HepG2 (cell line): ENCODE measurements at regions not wholly inside any gene's neighbourhood (a gene's known extent, or its start where the extent isn't known, plus 50 kb on each side); places are given as distances from the start of the nearest gene placed in this dataset.

Source experiments
- ATAC-seq: fragments of 200-7000 bp; cut with Tn5 transposase; 3 replicates; pipeline ENCODE4 v1.9.1; 2020; ENCODE audit warnings: mild to moderate bottlenecking, moderate library complexity
- BruUV-seq: library from RNA; stranded (reverse); fragments of 400-500 nt; replicated peaks from 2 replicates; lab custom pipeline; 2021; lab: Mats Ljungman, UMichigan
- CTCF ChIA-PET: fragments of 300-600 bp; formaldehyde crosslinking; extraction: SDS; loops from one replicate; lab custom pipeline; 2021; ENCODE audit warnings: low total read pairs, inconsistent platforms, low intra/inter-chr PET ratio; lab: Yijun Ruan, JAX
- POLR2A ChIA-PET: fragments of 350-600 bp; sonication (Branson Sonifier 250); formaldehyde crosslinking; loops from one replicate; lab custom pipeline; 2020; ENCODE audit warnings: antibody characterized with exemption, inconsistent platforms; lab: Yijun Ruan, JAX
- DNase-seq: peaks from one replicate; pipeline ENCODE4 v3.0.0-alpha.2; 2015; ENCODE audit warnings: low spot score
- FAIRE-seq: peaks from 3 replicates; lab custom pipeline; 2011; peaks lifted over from hg19 to GRCh38; lab: Jason Lieb, UNC
- H2AFZ ChIP-seq: one replicate; pipeline ENCODE4 v1.6.1; 2011; ENCODE audit warnings: low read length, inconsistent platforms
- H3K27ac ChIP-seq: fragments of 300-600 bp; 3 replicates; pipeline ENCODE4 v1.8.0; 2011; ENCODE audit warnings: mixed run types, mild to moderate bottlenecking, mixed read lengths, low read length, inconsistent platforms; ENCODE audit not compliant: insufficient read depth; ENCODE audit errors: extremely low read length
- H3K27me3 ChIP-seq, 2 experiments: fragments of 200-600 bp in 1 of 2; 2 replicates in 1 of 2; 3 replicates in 1 of 2; pipeline versions ENCODE4 v1.6.0 to v1.8.0; 2011; ENCODE audit warnings: low read length in 2 of 2, mild to moderate bottlenecking in 2 of 2, moderate library complexity in 2 of 2, inconsistent platforms in 1 of 2; ENCODE audit not compliant: insufficient read depth in 2 of 2, control insufficient read depth in 1 of 2
- H3K36me3 ChIP-seq, 2 experiments: fragments of 200-600 bp in 1 of 2; replicated peaks in 1 of 2; 2 replicates in 1 of 2; 3 replicates in 1 of 2; pipeline versions ENCODE4 v1.5.1 to v1.8.0; 2011; ENCODE audit warnings: low read length in 2 of 2, inconsistent platforms in 1 of 2; ENCODE audit not compliant: insufficient read depth in 2 of 2, control insufficient read depth in 1 of 2
- H3K4me1 ChIP-seq: 2 replicates; pipeline ENCODE4 v1.5.1; 2012; ENCODE audit warnings: low read length, inconsistent platforms; ENCODE audit not compliant: insufficient read depth
- H3K4me2 ChIP-seq: 2 replicates; pipeline ENCODE4 v1.6.0; 2011; ENCODE audit warnings: low read depth, low read length, inconsistent platforms
- H3K4me3 ChIP-seq, 3 experiments: fragments of 200-600 bp in 1 of 3; sonication (generic), shearing (Covaris generic) in 1 of 3; replicated peaks in 1 of 3; 2 replicates each; pipeline ENCODE4 v1.5.1; 2011 to 2016; ENCODE audit warnings: low read length in 3 of 3, inconsistent platforms in 2 of 3, low read depth in 2 of 3, mild to moderate bottlenecking in 2 of 3, control low read depth in 1 of 3, mixed read lengths in 1 of 3; ENCODE audit not compliant: insufficient read depth in 1 of 3
- H3K79me2 ChIP-seq: one replicate; pipeline ENCODE4 v1.6.1; 2011; ENCODE audit warnings: low read length, inconsistent platforms; ENCODE audit not compliant: insufficient read depth
- H3K9ac ChIP-seq: 2 replicates; pipeline ENCODE4 v1.6.0; 2011; ENCODE audit warnings: mild to moderate bottlenecking, low read depth, low read length, inconsistent platforms; ENCODE audit not compliant: insufficient read depth
- H3K9me3 ChIP-seq: 2 replicates; pipeline ENCODE4 v1.5.1; 2012; ENCODE audit warnings: mild to moderate bottlenecking, low read length
- H4K20me1 ChIP-seq: 2 replicates; pipeline ENCODE4 v1.6.0; 2011; ENCODE audit warnings: inconsistent platforms, mild to moderate bottlenecking, low read length, moderate library complexity; ENCODE audit not compliant: insufficient read depth
- BRD4 ChIP-seq: sonication (generic); formaldehyde crosslinking; IDR thresholded peaks from 2 replicates; pipeline ENCODE4 v1.4.0; 2020; ENCODE audit warnings: missing genetic modification reagents
- CEBPG ChIP-seq: IDR thresholded peaks from 2 replicates; pipeline ENCODE4 v1.6.1; 2016
- DBP ChIP-seq: sonication (generic); formaldehyde crosslinking; IDR thresholded peaks from 2 replicates; pipeline ENCODE4 v1.4.0; 2020; ENCODE audit warnings: missing genetic modification reagents; ENCODE audit errors: not compliant biosample characterization
- DNMT1 ChIP-seq: sonication (generic); formaldehyde crosslinking; IDR thresholded peaks from 2 replicates; pipeline ENCODE4 v1.5.1; 2020; ENCODE audit warnings: mild to moderate bottlenecking, missing genetic modification reagents
- E2F5 ChIP-seq: sonication (generic); formaldehyde crosslinking; conservative IDR thresholded peaks from 2 replicates; pipeline ENCODE4 v1.4.0; 2020; ENCODE audit warnings: missing genetic modification reagents
- EEA1 ChIP-seq: sonication (generic); formaldehyde crosslinking; IDR thresholded peaks from 2 replicates; pipeline ENCODE4 v1.5.1; 2020; ENCODE audit warnings: mild to moderate bottlenecking, missing genetic modification reagents, borderline replicate concordance
- FOSL2 ChIP-seq: sonication (generic); formaldehyde crosslinking; IDR thresholded peaks from 2 replicates; pipeline ENCODE4 v1.4.0; 2020; ENCODE audit warnings: missing genetic modification reagents
- NFRKB ChIP-seq: fragments of 450-650 bp; IDR thresholded peaks from 2 replicates; pipeline ENCODE4 v1.6.1; 2017
- ONECUT2 ChIP-seq: sonication (generic); formaldehyde crosslinking; IDR thresholded peaks from 2 replicates; pipeline ENCODE4 v1.4.0; 2020; ENCODE audit warnings: missing genetic modification reagents
- PRDM4 ChIP-seq: sonication (generic); formaldehyde crosslinking; IDR thresholded peaks from 2 replicates; pipeline ENCODE4 v1.9.0; 2021; ENCODE audit warnings: missing genetic modification reagents, borderline replicate concordance
- TBX2 ChIP-seq: sonication (generic); formaldehyde crosslinking; IDR thresholded peaks from 2 replicates; pipeline ENCODE4 v1.5.0; 2020; ENCODE audit warnings: missing genetic modification reagents, mild to moderate bottlenecking, borderline replicate concordance
- TP53 ChIP-seq: sonication (generic); formaldehyde crosslinking; conservative IDR thresholded peaks from 2 replicates; pipeline ENCODE4 v1.4.0; 2020; ENCODE audit warnings: missing genetic modification reagents
- ZBTB25 ChIP-seq: IDR thresholded peaks from 2 replicates; pipeline ENCODE4 v1.6.1; 2018; ENCODE audit warnings: missing genetic modification reagents
- ZFAT ChIP-seq: sonication (generic); formaldehyde crosslinking; conservative IDR thresholded peaks from 2 replicates; pipeline ENCODE4 v1.8.1; 2023; ENCODE audit warnings: missing genetic modification reagents, inconsistent platforms
- ZNF598 ChIP-seq: sonication (generic); formaldehyde crosslinking; IDR thresholded peaks from 2 replicates; pipeline ENCODE4 v1.5.1; 2020; ENCODE audit warnings: mild to moderate bottlenecking, missing genetic modification reagents, borderline replicate concordance
- ZNF670 ChIP-seq: sonication (generic); formaldehyde crosslinking; IDR thresholded peaks from 2 replicates; pipeline ENCODE4 v1.8.0; 2022; ENCODE audit warnings: mild to moderate bottlenecking, missing genetic modification reagents, borderline replicate concordance
- in situ Hi-C: cut with HindIII; loops from 2 replicates; pipeline ENCODE4 v1.10.0; 2017; ENCODE audit warnings: low pct_unique_long_range_greater_than_20kb; ENCODE audit not compliant: extremely low pct_ligation_motif_present
- intact Hi-C: fragments of 100-400 bp; cut with micrococcal nuclease; formaldehyde crosslinking; loops from one replicate; pipeline ENCODE4 v1.10.0; 2022; ENCODE audit not compliant: unreplicated experiment

- TF ChIP-seq EEA1, result no peak
Measured at GRCh38 chr5:54927097-54927746, 58.2 kb downstream of the ESM1 start (continued).

- Histone ChIP-seq H3K9ac (no peak overlapping the region), H3K36me3 (no peaks in the 10 kb centered on the region), H4K20me1 (no peaks in the 10 kb centered on the region), H3K9me3 (no peaks in the 10 kb centered on the region), H3K27me3 (no peaks in the 10 kb centered on the region), H2AFZ (no peak overlapping the region), H3K79me2 (no peaks in the 10 kb centered on the region), H3K4me1 (no peaks in the 10 kb centered on the region), H3K27ac (no peak overlapping the region), H3K4me2 (no peak overlapping the region), H3K4me3 (no peak overlapping the region)
- BruUV-seq, result no TSS peak
- DNase-seq, result no peak
- POLR2A ChIA-PET, result no interaction called here
- CTCF ChIA-PET, result no interaction called here
- in situ Hi-C loops, result no loop called here
- ATAC-seq, result no peak
- no peak for TF ChIP-seq DNMT1
- no peak for TF ChIP-seq FOSL2 (CRISPR knock-in tag)
- no peak for TF ChIP-seq NFRKB
- TF ChIP-seq TBX2 (CRISPR knock-in tag), result no peak
- TF ChIP-seq ZNF598, result no peak
- no peak for TF ChIP-seq ZNF670 (CRISPR knock-in tag)
- TF ChIP-seq CEBPG (CRISPR knock-in tag), result no peak
- TF ChIP-seq TP53, result no peak
- TF ChIP-seq E2F5 (CRISPR knock-in tag), result no peak
- TF ChIP-seq DBP, result no peak
- no peak for TF ChIP-seq BRD4 (CRISPR knock-in tag)
- TF ChIP-seq ZFAT (CRISPR knock-in tag), result no peak
- TF ChIP-seq ONECUT2 (CRISPR knock-in tag), result no peak
- TF ChIP-seq ZBTB25 (CRISPR knock-in tag), result no peak
- TF ChIP-seq PRDM4, result no peak
- no peak for FAIRE-seq
- intact Hi-C loops, result no loop called here
Measured at GRCh38 chr5:54924487-54924886, 60.9 kb downstream of the ESM1 start.
